ENCODE measurements at regions not wholly inside any gene's neighbourhood (a gene's known extent, or its start where the extent isn't known, plus 50 kb on each side); places are given as distances from the start of the nearest gene placed in this dataset.

DNA sequence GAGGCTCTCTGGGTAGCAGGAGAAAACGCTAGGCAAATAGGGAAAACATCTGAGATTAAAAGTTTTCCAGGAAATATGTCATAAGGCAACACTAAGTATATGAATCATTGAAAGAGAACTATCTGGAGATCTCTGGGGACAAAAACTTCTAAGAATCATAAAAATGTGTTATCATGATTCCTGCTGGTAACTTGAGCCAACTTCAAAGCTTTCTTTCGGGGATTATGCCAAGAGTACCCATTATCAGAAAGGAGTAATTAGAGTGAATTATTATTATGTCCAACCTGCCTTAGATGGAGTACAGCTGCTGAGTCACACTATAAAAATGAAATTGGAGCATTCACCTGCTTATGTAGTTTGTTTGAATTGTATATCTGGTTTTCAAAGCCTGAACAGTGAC, 488.5 kb upstream of the SOX9 start:
- no peak overlapping the region for H2BK12ac ChIP-seq (ENCODE audit: low read depth, low read length)
- H3K4me2 ChIP-seq (ENCODE audit: insufficient read depth in 1 of 2, low read depth in 2 of 2, low read length in 2 of 2) = no peak overlapping the region
- FAIRE-seq = no peak
- no peaks in the 10 kb centered on the region for H3K27me3 ChIP-seq (replicated peaks in 1 of 4; ENCODE audit: control insufficient read depth in 3 of 4, extremely low read depth in 1 of 4, insufficient read depth in 3 of 4, low read length in 3 of 4)
- no peak overlapping the region for H2AFZ ChIP-seq (ENCODE audit: low read length)
- CTCF ChIA-PET (ENCODE audit: partially characterized antibody) = no interaction called here
- H3K18ac ChIP-seq (ENCODE audit: extremely low read depth, low read length) = no peak overlapping the region
- no peak overlapping the region for H3K14ac ChIP-seq (ENCODE audit: insufficient read length)
- no peak overlapping the region for H2BK120ac ChIP-seq (replicated peaks; ENCODE audit: low read depth, low read length)
- POLR2A ChIA-PET (ENCODE audit: partially characterized antibody) = no interaction called here
- no peak overlapping the region for H2BK5ac ChIP-seq (ENCODE audit: low read depth, low read length)
- H4K5ac ChIP-seq (ENCODE audit: insufficient read length, low read depth, low read length) = no peak overlapping the region
- 98% methylated on average over 2 of the region's 2 CpGs; no CpG with 5 or more reads in 1 of the 2 experiments for WGBS, 2 experiments (ENCODE audit: extremely low coverage in 1 of 2, insufficient coverage in 1 of 2, insufficient read length in 1 of 2, insufficient replicate concordance in 2 of 2, low coverage in 1 of 2, low lambda C conversion rate in 2 of 2, missing lambda C conversion rate in 1 of 2)
- H3K4ac ChIP-seq (replicated peaks; ENCODE audit: insufficient read length, low read depth, low read length) = no peak overlapping the region
- no peaks in the 10 kb centered on the region for H3K79me1 ChIP-seq (ENCODE audit: low read depth, low read length)
- H2AK5ac ChIP-seq (ENCODE audit: low read depth, low read length) = no peak overlapping the region
- no peaks in the 10 kb centered on the region for H4K20me1 ChIP-seq (replicated peaks in 1 of 2; ENCODE audit: control insufficient read depth in 1 of 2, insufficient read depth in 2 of 2, low read length in 2 of 2)
- H4K8ac ChIP-seq (ENCODE audit: extremely low read depth, insufficient read depth, low read length) = no peak overlapping the region
- no peaks in the 10 kb centered on the region for H3K4me1 ChIP-seq (replicated peaks in 1 of 4; ENCODE audit: control insufficient read depth in 3 of 4, insufficient read depth in 4 of 4, low read length in 3 of 4)
- H3K9me3 ChIP-seq (ENCODE audit: insufficient read depth in 2 of 2, low read depth in 1 of 2, low read length in 1 of 2) = peaks cover 0 to 3% of the 10 kb centered on the region in 2 experiments; a peak in 1 of 4 replicates
- no peak overlapping the region for H3K9ac ChIP-seq (replicated peaks in 1 of 4; ENCODE audit: extremely low read depth in 1 of 4, low read depth in 3 of 4, low read length in 3 of 4)
- no peak overlapping the region for H3K4me3 ChIP-seq (ENCODE audit: extremely low read depth in 1 of 4, insufficient read depth in 2 of 4, low read depth in 3 of 4, low read length in 4 of 4)
- H3K27ac ChIP-seq (ENCODE audit: low read depth, low read length) = no peak overlapping the region
- H3K79me2 ChIP-seq (ENCODE audit: control insufficient read depth in 1 of 2, insufficient read depth in 2 of 2, low read length in 2 of 2) = no peaks in the 10 kb centered on the region
- no peak overlapping the region for H2BK15ac ChIP-seq (ENCODE audit: low read length)
- H3K56ac ChIP-seq (replicated peaks; ENCODE audit: insufficient read length, low read depth, low read length) = no peak overlapping the region
- no peak overlapping the region for H4K91ac ChIP-seq (replicated peaks; ENCODE audit: insufficient read length, low read length)
- H3K23ac ChIP-seq (ENCODE audit: insufficient read length) = no peak overlapping the region
- no peaks in the 10 kb centered on the region for H3K36me3 ChIP-seq (ENCODE audit: control insufficient read depth in 2 of 4, insufficient read depth in 4 of 4, low read length in 3 of 4)
- no peak overlapping the region for H2BK20ac ChIP-seq (ENCODE audit: low read length)
- no peaks in the 10 kb centered on the region for H3K23me2 ChIP-seq (ENCODE audit: low read depth, low read length)
- DNase-seq (ENCODE audit: low read depth in 1 of 2, low spot score in 2 of 2) = no peak
- TF ChIP-seq, protein P1, sequence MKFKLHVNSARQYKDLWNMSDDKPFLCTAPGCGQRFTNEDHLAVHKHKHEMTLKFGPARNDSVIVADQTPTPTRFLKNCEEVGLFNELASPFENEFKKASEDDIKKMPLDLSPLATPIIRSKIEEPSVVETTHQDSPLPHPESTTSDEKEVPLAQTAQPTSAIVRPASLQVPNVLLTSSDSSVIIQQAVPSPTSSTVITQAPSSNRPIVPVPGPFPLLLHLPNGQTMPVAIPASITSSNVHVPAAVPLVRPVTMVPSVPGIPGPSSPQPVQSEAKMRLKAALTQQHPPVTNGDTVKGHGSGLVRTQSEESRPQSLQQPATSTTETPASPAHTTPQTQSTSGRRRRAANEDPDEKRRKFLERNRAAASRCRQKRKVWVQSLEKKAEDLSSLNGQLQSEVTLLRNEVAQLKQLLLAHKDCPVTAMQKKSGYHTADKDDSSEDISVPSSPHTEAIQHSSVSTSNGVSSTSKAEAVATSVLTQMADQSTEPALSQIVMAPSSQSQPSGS (IDR thresholded peaks at IDR 0.05; ENCODE audit: low read length) = no peak
- TF ChIP-seq POLR2AphosphoS5 (IDR thresholded peaks at IDR 0.05; ENCODE audit: low read depth, low read length) (no peak), EZH2 (IDR thresholded peaks at IDR 0.05; ENCODE audit: low read depth, low read length, severe bottlenecking) (no peak), RFX5 (IDR thresholded peaks at IDR 0.05; ENCODE audit: borderline replicate concordance, low read depth, low read length) (no peak), CBX5 (IDR thresholded peaks at IDR 0.05; ENCODE audit: low read depth, low read length) (no peak), RBBP5 (IDR thresholded peaks at IDR 0.05; ENCODE audit: borderline replicate concordance, low read depth, low read length) (no peak)
- TF ChIP-seq, protein P2, sequence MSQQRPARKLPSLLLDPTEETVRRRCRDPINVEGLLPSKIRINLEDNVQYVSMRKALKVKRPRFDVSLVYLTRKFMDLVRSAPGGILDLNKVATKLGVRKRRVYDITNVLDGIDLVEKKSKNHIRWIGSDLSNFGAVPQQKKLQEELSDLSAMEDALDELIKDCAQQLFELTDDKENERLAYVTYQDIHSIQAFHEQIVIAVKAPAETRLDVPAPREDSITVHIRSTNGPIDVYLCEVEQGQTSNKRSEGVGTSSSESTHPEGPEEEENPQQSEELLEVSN (IDR thresholded peaks at IDR 0.05) = no peak
